SK-MEL-5 (cell line): ENCODE measurements at regions not wholly inside any gene's neighbourhood (a gene's known extent, or its start where the extent isn't known, plus 50 kb on each side); places are given as distances from the start of the nearest gene placed in this dataset.
"Not testable (repeated sequence)": the region's sequence is repeated elsewhere in the genome, so short reads cannot be mapped to it uniquely, and the experiment has no call there.

Experiments used
- DNase-seq: peaks from one replicate; pipeline ENCODE4 v3.0.0-alpha.2; 2016; ENCODE audit warnings: low read depth, low spot score
- in situ Hi-C: cut with HindIII; loops from 2 replicates; pipeline ENCODE4 v1.10.0; 2016; ENCODE audit warnings: low sequenced_read_pairs, high pct_unique_total_duplicates, low pct_unique_long_range_greater_than_20kb

DNA sequence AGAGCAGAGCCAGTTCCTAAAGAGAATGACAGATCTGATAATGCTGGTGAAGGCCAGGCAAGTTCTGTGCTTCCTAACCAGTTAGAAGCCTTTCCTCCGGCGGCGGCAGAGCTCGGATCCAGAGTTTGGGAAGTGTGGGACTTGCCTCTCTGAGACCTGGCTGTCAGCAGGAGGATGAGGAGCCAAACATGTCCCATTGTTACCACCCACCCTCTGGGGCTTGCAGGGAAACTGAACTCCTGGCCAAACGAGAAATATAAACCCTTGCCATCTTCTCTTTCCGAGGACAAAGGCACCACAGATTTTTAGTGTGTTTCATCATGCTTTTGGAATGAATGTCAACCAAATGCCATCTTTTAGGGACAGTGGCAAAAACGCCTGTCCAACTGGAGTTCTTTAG is 80.2 kb upstream of the SMURF2 start:
- no peak for DNase-seq
- in situ Hi-C loops, result loop anchor here (10.0 kb wide), 1 partner anchor 178 kb away; no protein-coding TSS in a partner anchor

GRCh38 chr17:64741916-64742315 is 79.8 kb upstream of the SMURF2 start:
- in situ Hi-C loops, result loop anchor here (10.0 kb wide), 1 partner anchor 177 kb away; no protein-coding TSS in a partner anchor
- not testable (repeated sequence) for DNase-seq

GRCh38 chr17:64741038-64741641 is 79.0 kb upstream of the SMURF2 start:
- in situ Hi-C loops, result loop anchor here (10.0 kb wide), 1 partner anchor 176 kb away; no protein-coding TSS in a partner anchor
- DNase-seq, result no peak

DNA sequence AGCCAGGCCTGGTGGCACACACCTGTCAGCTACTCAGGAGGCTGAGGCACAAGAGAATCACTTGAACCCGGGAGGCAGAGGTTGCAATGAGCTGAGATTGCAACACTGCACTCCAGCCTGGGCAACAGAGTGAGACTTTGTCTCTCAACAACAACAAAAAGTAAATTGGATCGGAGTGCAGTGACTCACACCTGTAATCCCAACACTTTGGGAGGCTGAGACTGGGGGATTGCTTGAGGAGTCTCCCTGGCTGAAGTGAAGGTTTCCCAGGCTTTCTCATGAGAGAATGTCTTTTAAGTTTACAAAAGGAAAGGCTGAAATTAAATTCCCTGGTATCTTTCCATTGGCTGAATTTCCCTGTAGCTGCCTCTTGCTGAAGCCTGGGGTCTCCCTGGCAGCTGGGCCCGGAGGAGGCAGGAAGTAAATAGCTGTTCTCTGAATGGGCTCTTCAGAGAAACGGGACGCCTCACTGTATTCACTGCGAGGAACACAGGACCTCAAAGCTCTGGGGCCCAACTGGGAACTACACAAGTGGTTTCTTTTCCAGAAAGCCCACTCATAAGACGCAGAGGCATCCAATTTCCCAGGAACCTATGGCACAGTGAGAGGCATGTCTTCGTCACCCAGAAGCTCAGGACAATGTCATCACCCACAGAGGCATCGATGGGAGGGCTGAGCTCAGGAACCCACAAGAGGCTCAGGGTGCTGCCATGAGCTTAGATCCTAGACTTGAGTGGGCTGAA is 77.4 kb upstream of the SMURF2 start:
- DNase-seq, result no peak
- in situ Hi-C loops, result loop anchor here (10.0 kb wide), 1 partner anchor 175 kb away; no protein-coding TSS in a partner anchor

- peak; percentile 87 for DNase-seq
- in situ Hi-C loops, result no loop called here
Observed at GRCh38 chr17:64736804-64737492, 74.8 kb upstream of the SMURF2 start.

- in situ Hi-C loops, result no loop called here
- no peak for DNase-seq
Observed at GRCh38 chr17:64732336-64733006, 70.4 kb upstream of the SMURF2 start.

GRCh38 chr17:64730023-64730422 is 67.9 kb upstream of the SMURF2 start:
- in situ Hi-C loops, DNase-seq: not testable (repeated sequence)

DNA sequence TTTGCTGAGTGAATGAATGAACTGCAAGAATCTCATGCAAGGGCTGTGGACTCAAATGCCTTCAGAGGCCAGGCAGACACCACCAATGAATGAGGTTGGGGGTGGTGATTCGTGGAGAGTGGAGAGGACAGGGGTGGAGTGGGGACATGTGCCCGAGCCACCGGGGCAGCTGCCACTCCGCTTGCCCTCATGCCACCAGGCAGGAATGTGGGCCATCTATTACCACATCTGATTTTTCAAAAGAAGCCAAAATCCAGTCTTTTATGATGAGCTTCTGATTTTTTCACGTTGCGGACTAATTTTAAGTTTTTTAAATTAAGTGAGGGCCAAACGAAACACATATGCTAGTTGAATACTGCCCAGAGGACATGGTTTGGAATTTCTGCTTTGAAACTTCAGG is 67.1 kb upstream of the SMURF2 start:
- no peak for DNase-seq
- in situ Hi-C loops, result no loop called here

- DNase-seq, result no peak
- in situ Hi-C loops, result no loop called here
Observed at GRCh38 chr17:64728041-64728695, 66.1 kb upstream of the SMURF2 start.

DNA sequence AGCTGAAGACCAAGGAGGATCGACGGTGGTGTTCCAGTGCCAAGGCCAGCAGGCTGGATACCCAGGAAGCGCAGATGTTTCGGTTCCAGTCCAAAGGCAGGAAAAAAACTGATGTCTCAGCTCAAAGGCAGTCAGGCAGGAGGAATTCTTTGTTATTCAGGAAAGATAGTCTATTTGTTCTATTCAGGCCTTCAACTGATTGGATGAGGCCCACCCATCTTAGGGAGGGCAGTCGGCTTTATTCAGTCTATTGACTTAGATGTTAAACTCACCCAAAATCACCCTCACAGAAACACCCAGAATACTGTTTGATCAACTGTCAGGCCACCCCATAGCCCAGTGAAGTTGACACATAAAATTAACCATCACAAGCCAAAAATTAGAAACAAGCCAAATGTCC is 63.9 kb upstream of the SMURF2 start:
- in situ Hi-C loops, result not testable (repeated sequence)

DNA sequence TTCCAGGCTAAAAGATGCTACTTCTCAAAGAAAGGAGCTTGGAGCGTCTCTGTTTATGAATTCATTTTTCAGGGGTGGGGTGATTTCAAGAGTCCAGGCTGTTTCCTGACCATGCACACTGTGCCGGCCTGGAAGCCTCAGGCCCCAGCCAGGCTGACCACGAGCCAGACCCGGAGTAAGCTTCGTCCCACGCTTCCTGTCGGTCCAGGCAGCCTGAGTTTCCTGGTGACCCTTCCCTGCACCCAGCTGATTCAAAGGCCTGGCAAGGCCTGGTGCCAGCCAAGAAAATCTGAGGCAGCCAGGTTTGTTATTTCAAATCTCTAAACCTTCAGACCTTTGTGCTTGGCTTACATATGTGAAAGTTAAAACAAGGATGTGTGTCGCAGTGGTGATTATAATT is 62.1 kb upstream of the SMURF2 start:
- DNase-seq, in situ Hi-C loops: not testable (repeated sequence)

More for the DNA sequence above, 63.9 kb upstream of the SMURF2 start:
- DNase-seq, result not testable (repeated sequence)

DNA sequence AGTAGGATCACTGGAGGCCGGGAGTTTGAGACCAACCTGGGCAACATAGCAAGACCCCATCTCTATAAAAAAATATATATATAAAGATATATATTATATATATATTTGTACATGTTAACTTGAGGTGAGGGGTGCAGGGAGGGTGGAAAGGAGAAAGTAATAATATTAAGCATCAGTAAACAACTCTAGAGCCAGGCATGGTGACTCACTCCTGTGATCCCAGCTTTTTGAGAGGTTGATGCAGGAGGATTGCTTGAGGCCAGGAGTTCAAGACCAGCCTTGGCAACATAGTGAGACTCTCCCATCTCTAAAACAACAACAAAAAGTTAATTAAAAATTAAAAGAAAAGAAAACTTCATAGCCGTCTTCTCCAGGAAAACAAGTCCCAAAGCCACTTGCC is 61.7 kb upstream of the SMURF2 start:
- no peak for DNase-seq
- in situ Hi-C loops, result no loop called here

DNA sequence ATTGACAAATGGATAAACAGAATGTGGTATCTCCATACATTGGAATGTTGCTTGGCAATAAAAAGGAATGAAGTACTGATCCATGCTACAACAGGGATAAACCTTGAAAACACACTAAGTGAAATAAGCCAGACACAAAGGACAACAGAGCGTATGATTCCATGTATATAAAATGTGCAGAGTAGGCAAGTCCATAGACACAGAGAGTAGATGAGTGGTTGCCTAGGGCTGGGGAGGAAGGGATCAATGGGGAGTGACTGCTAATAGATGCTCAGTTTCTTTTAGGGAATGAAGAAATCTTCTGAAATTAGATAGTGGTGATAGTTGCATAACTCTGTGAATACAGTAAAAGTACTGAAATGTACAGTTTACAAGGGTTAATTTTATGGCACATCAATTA is 59.4 kb upstream of the SMURF2 start:
- in situ Hi-C loops, DNase-seq: not testable (repeated sequence)

DNA sequence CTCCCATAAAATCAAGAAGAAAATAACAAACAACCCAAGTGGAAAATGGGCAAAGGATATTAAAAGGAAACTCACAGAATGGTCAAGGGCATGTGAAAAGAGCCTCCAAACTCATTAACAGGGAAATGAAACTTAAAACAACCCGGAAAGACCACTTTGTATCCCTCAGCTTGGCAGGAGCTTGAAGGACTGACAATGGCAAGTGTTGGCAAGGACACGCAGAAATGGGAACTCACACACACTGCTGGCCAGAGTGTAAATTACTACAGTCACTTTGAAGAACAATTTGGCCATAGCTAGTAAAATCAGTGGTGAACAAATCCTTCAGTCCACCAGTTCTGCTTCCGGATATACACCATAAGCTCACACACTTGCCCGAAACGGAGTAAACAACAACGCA is 58.1 kb upstream of the SMURF2 start:
- DNase-seq, in situ Hi-C loops: not testable (repeated sequence)

DNA sequence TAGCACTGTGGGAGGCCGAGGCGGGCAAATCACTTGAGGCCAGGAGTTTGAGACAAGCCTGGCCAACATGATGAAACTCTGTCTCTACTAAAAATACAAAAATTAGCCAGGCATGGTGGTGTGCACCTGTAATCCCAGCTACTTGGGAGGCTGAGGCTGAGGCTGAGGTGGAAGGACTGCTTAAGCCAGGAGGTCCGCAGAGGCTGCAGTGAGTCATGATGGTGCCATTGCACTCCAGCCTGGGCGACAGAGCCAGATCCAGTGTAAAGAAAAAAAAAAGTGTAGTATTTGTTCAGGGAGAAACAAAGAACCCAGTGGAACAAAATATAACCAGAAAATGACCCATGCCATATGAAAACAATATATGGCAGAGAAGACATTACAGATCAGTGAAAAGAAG is 57.4 kb upstream of the SMURF2 start:
- DNase-seq, in situ Hi-C loops: not testable (repeated sequence)

- in situ Hi-C loops, DNase-seq: not testable (repeated sequence)
Observed at GRCh38 chr17:64718816-64719215, 56.7 kb upstream of the SMURF2 start.

DNA sequence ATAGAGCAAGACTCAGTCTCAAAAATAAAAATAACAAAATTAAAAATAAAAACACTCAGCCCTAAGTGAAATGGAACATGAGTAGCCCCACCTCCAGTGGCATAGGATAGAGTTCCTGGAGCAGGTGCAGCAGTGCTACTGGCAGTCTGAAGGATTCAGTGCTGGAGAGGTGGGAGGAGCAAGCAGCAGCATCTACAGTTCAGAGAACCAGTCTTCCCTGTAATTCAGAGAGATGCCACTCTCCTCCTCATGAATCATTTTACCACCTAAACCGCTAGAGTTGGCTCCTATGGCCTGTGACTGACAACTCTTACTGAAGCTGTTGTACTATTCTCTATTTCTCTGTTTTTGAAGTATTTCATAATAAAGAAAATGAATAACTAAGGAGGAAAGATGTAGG is 56.0 kb upstream of the SMURF2 start:
- no peak for DNase-seq
- in situ Hi-C loops, result no loop called here
